ENCODE measurements at regions not wholly inside any gene's neighbourhood (a gene's known extent, or its start where the extent isn't known, plus 50 kb on each side); places are given as distances from the start of the nearest gene placed in this dataset.

DNA sequence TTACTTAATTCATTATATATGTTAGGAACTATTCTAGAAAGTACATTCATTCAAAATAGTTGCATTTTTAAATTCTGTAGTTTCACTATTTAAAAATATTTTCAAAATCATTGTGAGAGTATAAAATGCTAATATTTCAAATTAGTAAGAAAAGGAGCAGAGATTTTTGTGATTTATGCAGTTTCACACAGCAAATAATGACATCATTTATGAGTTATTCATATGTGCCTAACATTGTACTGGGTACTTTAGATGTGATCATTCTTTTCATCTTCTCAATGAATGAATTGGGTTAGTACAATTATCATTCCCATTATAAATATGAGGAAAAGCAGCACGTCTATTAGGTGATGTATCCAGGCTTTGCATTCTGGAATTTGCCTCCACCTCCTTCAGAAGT, 1451.0 kb upstream of the IGFBP7 start:
- H3K27ac ChIP-seq, result no peak overlapping the region
- no peak for TF ChIP-seq CTCF (IDR thresholded peaks at IDR 0.05)
- H3K4me1 ChIP-seq, result no peaks in the 10 kb centered on the region
- intact Hi-C loops (cut with DNase I), result no loop called here
- no peaks in the 10 kb centered on the region for H3K27me3 ChIP-seq
- H3K9me3 ChIP-seq, result no peaks in the 10 kb centered on the region
- DNase-seq, result no peak
- H3K36me3 ChIP-seq, result no peaks in the 10 kb centered on the region
- H3K4me3 ChIP-seq (replicated peaks in 1 of 3), result no peak overlapping the region
- WGBS, 2 donors, result 79 to 81% methylated on average over 1 of the region's 1 CpG

- no peak for DNase-seq
- no peaks in the 10 kb centered on the region for H3K4me1 ChIP-seq
- intact Hi-C loops (cut with DNase I), result no loop called here
- no peaks in the 10 kb centered on the region for H3K9me3 ChIP-seq
- no peaks in the 10 kb centered on the region for H3K27me3 ChIP-seq
- 54 to 58% methylated on average over 1 of the region's 1 CpG for WGBS, 2 donors
- H3K36me3 ChIP-seq, result no peaks in the 10 kb centered on the region
- TF ChIP-seq CTCF (IDR thresholded peaks at IDR 0.05) (no peak), POLR2A (IDR thresholded peaks at IDR 0.05) (no peak)
- no peak overlapping the region for H3K27ac ChIP-seq
- H3K4me3 ChIP-seq (replicated peaks in 1 of 3), result no peak overlapping the region
These were observed 1450.6 kb upstream of the IGFBP7 start for GRCh38 chr4:58560736-58561135.

- no peak for DNase-seq
- H3K27me3 ChIP-seq, result no peaks in the 10 kb centered on the region
- no peak overlapping the region for H3K4me3 ChIP-seq (replicated peaks in 1 of 3)
- 48 to 55% methylated on average over 2 of the region's 2 CpGs for WGBS, 2 donors
- no peaks in the 10 kb centered on the region for H3K4me1 ChIP-seq
- no peak overlapping the region for H3K27ac ChIP-seq
- H3K9me3 ChIP-seq, result no peaks in the 10 kb centered on the region
- no peaks in the 10 kb centered on the region for H3K36me3 ChIP-seq
- intact Hi-C loops (cut with DNase I), result no loop called here
- TF ChIP-seq CTCF (IDR thresholded peaks at IDR 0.05) (no peak), POLR2A (IDR thresholded peaks at IDR 0.05) (no peak)
These were observed 1443.5 kb upstream of the IGFBP7 start for GRCh38 chr4:58553679-58554078.

GRCh38 chr4:58553031-58553430, 1442.8 kb upstream of the IGFBP7 start:
- no peak overlapping the region for H3K4me3 ChIP-seq (replicated peaks in 1 of 3)
- no peaks in the 10 kb centered on the region for H3K36me3 ChIP-seq
- H3K4me1 ChIP-seq, result no peaks in the 10 kb centered on the region
- intact Hi-C loops (cut with DNase I), result no loop called here
- H3K27ac ChIP-seq, result no peak overlapping the region
- WGBS, 2 donors, result 86 to 89% methylated on average over 1 of the region's 1 CpG
- no peak for DNase-seq
- TF ChIP-seq CTCF (IDR thresholded peaks at IDR 0.05) (no peak), POLR2A (IDR thresholded peaks at IDR 0.05) (no peak)
- no peaks in the 10 kb centered on the region for H3K9me3 ChIP-seq
- no peaks in the 10 kb centered on the region for H3K27me3 ChIP-seq

- intact Hi-C loops (cut with DNase I), result no loop called here
- H3K9me3 ChIP-seq, result no peaks in the 10 kb centered on the region
- no peak for TF ChIP-seq CTCF (IDR thresholded peaks at IDR 0.05)
- TF ChIP-seq POLR2A (IDR thresholded peaks at IDR 0.05), result no peak
These were observed 1441.5 kb upstream of the IGFBP7 start for GRCh38 chr4:58551676-58552075.

More at GRCh38 chr4:58551676-58552075, 1441.5 kb upstream of the IGFBP7 start:
- no peaks in the 10 kb centered on the region for H3K4me1 ChIP-seq
- H3K27me3 ChIP-seq, result no peaks in the 10 kb centered on the region
- no peaks in the 10 kb centered on the region for H3K36me3 ChIP-seq
- H3K4me3 ChIP-seq (replicated peaks in 1 of 3), result no peak overlapping the region
- no peak for DNase-seq
- no peak overlapping the region for H3K27ac ChIP-seq
